MM.1S (cell line): ENCODE measurements at regions not wholly inside any gene's neighbourhood (a gene's known extent, or its start where the extent isn't known, plus 50 kb on each side); places are given as distances from the start of the nearest gene placed in this dataset.

Experiments
- EZH2 ChIP-seq: fragments of 300-600 bp; sonication (generic); optimal IDR thresholded peaks from 2 replicates; pipeline ENCODE3; 2017; ENCODE audit warnings: low read depth, mild to moderate bottlenecking, antibody characterized with exemption, low read length, mixed read lengths
- TF ChIP-seq, protein P1 (sequence below): fragments of 300-600 bp; sonication (generic); IDR thresholded peaks from 2 replicates; pipeline ENCODE4 v1.5.1; 2016; ENCODE audit warnings: antibody characterized with exemption, low read length, mixed read lengths

DNA sequence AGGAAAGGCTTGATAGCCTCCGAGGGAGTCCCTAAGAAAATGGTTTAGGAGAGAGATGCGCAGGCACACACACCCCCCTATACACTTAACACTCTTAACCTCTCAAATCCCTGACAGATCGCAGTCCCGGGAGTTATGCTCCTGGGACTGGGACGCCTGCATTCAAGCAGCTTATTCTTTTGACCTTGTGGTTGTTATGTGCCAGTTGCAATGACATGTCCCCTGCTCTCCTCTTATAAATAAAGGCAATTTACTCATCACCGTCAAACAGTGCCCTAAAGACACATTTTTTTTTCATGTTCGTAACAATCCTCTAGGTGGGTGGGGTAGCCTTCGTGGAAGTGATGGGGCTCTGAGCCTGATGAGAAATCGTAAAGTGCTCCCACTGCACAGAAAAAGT is 162.2 kb downstream of the LRRC30 start:
- TF ChIP-seq EZH2, result no peak
- TF ChIP-seq, protein P1, sequence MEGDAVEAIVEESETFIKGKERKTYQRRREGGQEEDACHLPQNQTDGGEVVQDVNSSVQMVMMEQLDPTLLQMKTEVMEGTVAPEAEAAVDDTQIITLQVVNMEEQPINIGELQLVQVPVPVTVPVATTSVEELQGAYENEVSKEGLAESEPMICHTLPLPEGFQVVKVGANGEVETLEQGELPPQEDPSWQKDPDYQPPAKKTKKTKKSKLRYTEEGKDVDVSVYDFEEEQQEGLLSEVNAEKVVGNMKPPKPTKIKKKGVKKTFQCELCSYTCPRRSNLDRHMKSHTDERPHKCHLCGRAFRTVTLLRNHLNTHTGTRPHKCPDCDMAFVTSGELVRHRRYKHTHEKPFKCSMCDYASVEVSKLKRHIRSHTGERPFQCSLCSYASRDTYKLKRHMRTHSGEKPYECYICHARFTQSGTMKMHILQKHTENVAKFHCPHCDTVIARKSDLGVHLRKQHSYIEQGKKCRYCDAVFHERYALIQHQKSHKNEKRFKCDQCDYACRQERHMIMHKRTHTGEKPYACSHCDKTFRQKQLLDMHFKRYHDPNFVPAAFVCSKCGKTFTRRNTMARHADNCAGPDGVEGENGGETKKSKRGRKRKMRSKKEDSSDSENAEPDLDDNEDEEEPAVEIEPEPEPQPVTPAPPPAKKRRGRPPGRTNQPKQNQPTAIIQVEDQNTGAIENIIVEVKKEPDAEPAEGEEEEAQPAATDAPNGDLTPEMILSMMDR, result no peak
